AG10803 (cell line): ENCODE measurements at regions not wholly inside any gene's neighbourhood (a gene's known extent, or its start where the extent isn't known, plus 50 kb on each side); places are given as distances from the start of the nearest gene placed in this dataset.

Experiments
- DNase-seq: peaks from one replicate; pipeline ENCODE4 v3.0.0; 2010; ENCODE audit warnings: low read depth
- H3K4me3 ChIP-seq: 2 replicates; pipeline ENCODE4 v1.5.1; 2011; ENCODE audit warnings: mild to moderate bottlenecking, low read length, control low read depth
- TF ChIP-seq, protein P1 (sequence below): conservative IDR thresholded peaks from 2 replicates; pipeline ENCODE4 v1.5.1; 2011; ENCODE audit warnings: mild to moderate bottlenecking, low read length, control low read depth, inconsistent platforms

DNA sequence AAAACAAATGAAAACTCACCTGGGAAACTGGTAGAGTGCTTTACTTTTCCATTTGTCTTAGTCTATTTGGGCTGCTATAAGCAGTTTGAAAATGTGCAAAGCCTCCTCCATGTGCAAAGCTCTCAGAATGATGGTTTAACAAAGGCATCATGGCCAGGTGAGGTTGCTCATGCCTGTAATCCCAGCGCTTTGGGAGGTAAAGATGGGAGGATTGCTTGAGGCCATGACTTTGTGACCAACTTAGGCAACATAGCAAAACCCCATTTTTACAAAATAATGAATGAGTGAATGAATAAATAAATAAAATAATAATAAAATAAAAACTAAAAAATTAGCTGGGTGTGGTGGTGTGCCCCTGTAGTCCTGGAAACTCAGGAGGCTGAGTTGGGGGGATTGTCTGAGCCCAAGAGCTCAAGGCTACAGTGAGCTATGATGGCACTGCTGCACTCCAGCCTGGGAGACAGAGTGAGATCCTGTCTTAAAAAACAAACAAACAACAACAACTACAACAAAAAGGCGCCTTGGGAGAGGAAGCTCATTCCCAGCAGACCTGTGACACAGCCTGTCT is 71.8 kb downstream of the MYCN start:
- TF ChIP-seq, protein P1, sequence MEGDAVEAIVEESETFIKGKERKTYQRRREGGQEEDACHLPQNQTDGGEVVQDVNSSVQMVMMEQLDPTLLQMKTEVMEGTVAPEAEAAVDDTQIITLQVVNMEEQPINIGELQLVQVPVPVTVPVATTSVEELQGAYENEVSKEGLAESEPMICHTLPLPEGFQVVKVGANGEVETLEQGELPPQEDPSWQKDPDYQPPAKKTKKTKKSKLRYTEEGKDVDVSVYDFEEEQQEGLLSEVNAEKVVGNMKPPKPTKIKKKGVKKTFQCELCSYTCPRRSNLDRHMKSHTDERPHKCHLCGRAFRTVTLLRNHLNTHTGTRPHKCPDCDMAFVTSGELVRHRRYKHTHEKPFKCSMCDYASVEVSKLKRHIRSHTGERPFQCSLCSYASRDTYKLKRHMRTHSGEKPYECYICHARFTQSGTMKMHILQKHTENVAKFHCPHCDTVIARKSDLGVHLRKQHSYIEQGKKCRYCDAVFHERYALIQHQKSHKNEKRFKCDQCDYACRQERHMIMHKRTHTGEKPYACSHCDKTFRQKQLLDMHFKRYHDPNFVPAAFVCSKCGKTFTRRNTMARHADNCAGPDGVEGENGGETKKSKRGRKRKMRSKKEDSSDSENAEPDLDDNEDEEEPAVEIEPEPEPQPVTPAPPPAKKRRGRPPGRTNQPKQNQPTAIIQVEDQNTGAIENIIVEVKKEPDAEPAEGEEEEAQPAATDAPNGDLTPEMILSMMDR: no peak
- DNase-seq: no peak
- H3K4me3 ChIP-seq: no peak overlapping the region

DNA sequence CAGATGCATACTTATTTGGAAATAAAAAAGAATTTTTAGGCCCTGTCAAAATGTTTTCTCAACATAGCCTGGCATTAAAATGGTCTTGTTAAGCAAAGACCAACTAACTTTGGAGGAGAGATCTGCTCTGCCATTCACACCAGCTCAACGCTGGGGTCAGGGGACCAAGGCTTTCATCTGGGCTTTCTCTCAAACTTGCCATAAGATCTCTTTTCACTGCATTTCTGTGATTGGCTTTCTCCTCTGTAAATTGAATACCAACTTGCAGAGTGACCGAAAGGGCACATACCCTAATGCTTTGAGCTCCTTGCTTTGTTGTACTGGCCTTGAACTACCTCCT is 71.2 kb downstream of the MYCN start:
- no peak for DNase-seq

DNA sequence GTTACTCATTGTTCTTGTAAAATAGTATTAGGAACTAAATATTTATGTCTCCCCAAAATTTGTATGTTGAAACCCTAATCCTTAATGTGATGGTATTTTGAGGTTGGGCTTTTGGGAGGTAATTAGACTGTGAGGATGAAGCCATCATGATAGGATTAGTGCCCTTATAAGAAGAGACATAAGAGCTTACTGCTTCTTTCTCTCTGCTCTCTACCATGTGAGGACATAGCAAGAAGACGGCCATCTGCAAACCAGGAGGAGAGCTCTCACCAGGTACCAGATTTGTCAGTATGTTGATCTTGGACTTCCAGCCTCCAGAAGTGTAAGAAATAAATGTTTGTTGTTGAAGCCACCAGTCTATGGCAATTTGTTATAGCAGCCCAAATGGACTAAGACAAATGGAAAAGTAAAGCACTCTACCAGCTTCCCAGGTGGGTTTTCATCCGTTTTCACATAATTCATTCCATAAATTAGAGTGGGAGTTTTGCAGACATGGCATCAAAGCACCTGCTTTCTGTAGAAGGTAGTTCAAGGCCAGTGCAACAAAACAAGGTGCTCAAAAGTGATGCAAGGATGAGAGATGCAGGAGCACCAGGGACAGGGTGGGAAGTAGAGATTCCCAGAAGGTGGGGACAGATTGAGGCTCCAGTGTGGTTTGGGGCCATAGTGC is 70.7 kb downstream of the MYCN start:
- TF ChIP-seq, protein P1: no peak
- no peak for DNase-seq
- H3K4me3 ChIP-seq: no peak overlapping the region

More for the DNA sequence above, 71.2 kb downstream of the MYCN start:
- TF ChIP-seq, protein P1: no peak
- H3K4me3 ChIP-seq: no peak overlapping the region

DNA sequence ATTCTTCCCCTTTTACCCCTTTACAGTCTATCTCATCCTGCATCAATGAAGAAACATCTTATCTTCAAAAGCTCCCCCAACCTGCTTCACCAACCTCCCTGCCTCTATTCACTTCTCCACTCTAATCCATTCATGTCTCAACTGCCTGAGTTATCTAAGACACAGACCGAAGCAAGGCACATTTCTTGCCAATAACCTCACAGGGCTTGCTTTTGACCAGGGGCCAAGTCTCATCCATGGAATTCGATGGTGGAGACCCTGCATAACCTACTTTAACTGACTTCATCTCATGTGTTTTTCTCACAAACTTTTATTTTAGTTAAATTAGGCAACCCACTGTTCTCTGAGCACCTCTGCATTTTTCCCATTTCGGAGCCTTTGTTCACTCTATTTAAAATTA is 69.7 kb downstream of the MYCN start:
- no peak for DNase-seq
- TF ChIP-seq, protein P1: no peak
- no peak overlapping the region for H3K4me3 ChIP-seq

DNA sequence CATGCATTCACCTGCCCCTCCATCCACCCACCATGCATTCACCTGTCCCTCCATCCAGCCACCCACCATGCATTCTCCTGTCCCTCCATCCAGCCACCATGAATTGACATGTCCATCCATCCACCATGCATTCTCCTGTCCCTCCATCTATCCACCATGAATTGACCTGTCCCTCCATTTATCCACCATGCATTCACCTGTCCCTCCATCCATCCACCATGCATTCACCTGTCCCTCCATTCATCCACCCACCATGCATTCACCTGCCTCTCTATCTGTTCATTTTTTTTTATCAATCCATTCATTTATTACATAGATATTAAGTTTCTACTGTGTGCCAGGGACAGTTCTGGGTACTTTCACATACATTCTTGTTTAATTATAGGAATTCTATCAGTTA is 69.2 kb downstream of the MYCN start:
- no peak overlapping the region for H3K4me3 ChIP-seq
- no peak for DNase-seq
- TF ChIP-seq, protein P1: no peak

DNA sequence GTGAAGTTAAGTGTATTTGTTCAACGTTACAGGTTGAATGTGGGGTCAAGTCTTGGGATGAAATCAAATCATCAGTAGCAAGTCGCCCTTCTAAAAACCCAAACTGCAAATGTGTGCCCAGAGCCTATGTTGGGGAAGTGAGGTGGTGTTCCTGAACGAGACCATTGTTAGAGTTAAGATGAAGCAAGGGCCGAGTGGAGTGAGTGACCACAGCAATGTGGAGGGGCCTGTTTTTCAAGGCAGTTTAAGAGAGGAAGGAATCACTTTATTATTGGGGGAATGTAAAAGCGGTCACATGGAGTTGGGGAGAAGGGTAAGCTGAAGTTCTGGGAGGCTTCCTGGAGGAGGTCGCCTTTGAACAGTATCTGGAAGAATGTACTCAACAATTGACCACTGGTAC is 68.5 kb downstream of the MYCN start:
- TF ChIP-seq, protein P1: no peak
- DNase-seq: no peak
- no peak overlapping the region for H3K4me3 ChIP-seq

DNA sequence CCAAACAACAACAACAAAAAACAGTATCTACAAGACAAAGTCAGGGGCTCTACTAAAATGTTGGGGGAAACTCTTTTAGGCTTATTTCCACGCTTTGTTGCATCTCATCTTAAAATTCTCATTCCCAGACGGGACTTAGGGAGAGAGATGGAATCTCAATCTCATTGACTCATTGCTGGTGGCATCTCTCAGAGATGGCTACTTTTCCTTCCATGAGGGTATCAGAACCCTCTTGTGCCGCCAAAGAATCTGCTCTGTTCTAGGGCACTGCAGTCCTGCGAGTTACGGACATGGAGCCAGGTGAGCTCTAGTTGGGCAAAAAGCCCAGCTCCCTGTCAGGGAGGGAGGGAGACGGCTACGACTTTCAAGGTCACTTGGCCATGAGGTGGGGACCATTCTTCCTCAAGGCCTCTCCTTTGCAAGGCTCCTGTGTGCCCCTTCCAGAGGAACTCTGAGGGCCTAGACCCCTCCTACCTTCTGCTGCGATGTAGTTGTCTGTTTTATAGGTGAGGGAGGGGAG is 68.0 kb downstream of the MYCN start:
- TF ChIP-seq, protein P1: no peak
- no peak overlapping the region for H3K4me3 ChIP-seq
- DNase-seq: no peak
